HG02763 (cell line): ENCODE measurements at regions not wholly inside any gene's neighbourhood (a gene's known extent, or its start where the extent isn't known, plus 50 kb on each side); places are given as distances from the start of the nearest gene placed in this dataset.
"Not testable (repeated sequence)": the region's sequence is repeated elsewhere in the genome, so short reads cannot be mapped to it uniquely, and the experiment has no call there.

Experiments used
- ATAC-seq: cut with Tn5 transposase; IDR thresholded peaks from one replicate; pipeline ENCODE4 v1.9.1; 2021; ENCODE audit warnings: mild to moderate bottlenecking, moderate library complexity; ENCODE audit not compliant: unreplicated experiment

GRCh38 chr16:52309446-52310416, 237.2 kb downstream of the TOX3 start:
- no peak for ATAC-seq

GRCh38 chr16:52308051-52308450, 238.9 kb downstream of the TOX3 start:
- no peak for ATAC-seq

- no peak for ATAC-seq
These were observed 245.9 kb downstream of the TOX3 start for GRCh38 chr16:52301026-52301425.

GRCh38 chr16:52298769-52299168, 248.2 kb downstream of the TOX3 start:
- no peak for ATAC-seq

- not testable (repeated sequence) for ATAC-seq
These were observed 250.1 kb downstream of the TOX3 start for GRCh38 chr16:52296706-52297315.

- ATAC-seq: no peak
These were observed 250.9 kb downstream of the TOX3 start for GRCh38 chr16:52296076-52296475.

GRCh38 chr16:52294660-52295059, 252.3 kb downstream of the TOX3 start:
- ATAC-seq: no peak

GRCh38 chr16:52293204-52293603, 253.7 kb downstream of the TOX3 start:
- ATAC-seq: no peak

GRCh38 chr16:52283584-52284375, 263.2 kb downstream of the TOX3 start:
- no peak for ATAC-seq

- ATAC-seq: no peak
These were observed 263.9 kb downstream of the TOX3 start for GRCh38 chr16:52283018-52283417.

GRCh38 chr16:52280086-52280485, 266.9 kb downstream of the TOX3 start:
- ATAC-seq: no peak

GRCh38 chr16:52271088-52271750, 275.7 kb downstream of the TOX3 start:
- ATAC-seq: no peak

GRCh38 chr16:52265446-52265861, 281.5 kb downstream of the TOX3 start:
- ATAC-seq: no peak

- ATAC-seq: no peak
These were observed 289.4 kb downstream of the TOX3 start for GRCh38 chr16:52257534-52257933.

- ATAC-seq: no peak
These were observed 290.4 kb downstream of the TOX3 start for GRCh38 chr16:52256310-52257078.

GRCh38 chr16:52254746-52255145, 292.2 kb downstream of the TOX3 start:
- no peak for ATAC-seq

GRCh38 chr16:52252680-52253079, 294.3 kb downstream of the TOX3 start:
- no peak for ATAC-seq

- no peak for ATAC-seq
These were observed 295.4 kb downstream of the TOX3 start for GRCh38 chr16:52251495-52251894.

- no peak for ATAC-seq
These were observed 299.2 kb downstream of the TOX3 start for GRCh38 chr16:52247737-52248136.

GRCh38 chr16:52238710-52239109, 308.2 kb downstream of the TOX3 start:
- ATAC-seq: no peak
